ENCODE measurements at regions not wholly inside any gene's neighbourhood (a gene's known extent, or its start where the extent isn't known, plus 50 kb on each side); places are given as distances from the start of the nearest gene placed in this dataset.

DNA sequence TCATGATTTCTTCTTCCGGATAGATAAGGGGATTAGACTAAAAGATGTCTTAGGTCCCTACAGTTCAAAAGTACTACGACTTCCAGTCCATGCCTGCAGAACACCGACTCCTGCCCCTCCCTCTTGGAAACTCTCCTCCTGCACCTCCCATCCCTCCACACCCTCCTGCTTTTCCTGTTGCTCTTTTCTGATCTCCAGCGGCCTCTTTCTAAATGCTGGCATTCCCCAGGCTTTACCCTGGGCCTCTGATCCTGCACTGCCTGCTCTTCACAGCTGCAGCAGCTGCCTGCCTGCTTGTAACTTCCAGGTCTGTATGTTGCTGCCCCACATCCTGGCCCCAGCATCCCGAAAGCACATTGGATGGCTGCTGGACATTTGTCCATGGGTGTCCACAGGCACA is 154.2 kb downstream of the KCNJ12 start:
- TF ChIP-seq SIN3A (IDR thresholded peaks at IDR 0.05; ENCODE audit: borderline replicate concordance, insufficient read depth, low read length) (no peak), TAF1 (IDR thresholded peaks at IDR 0.05; ENCODE audit: borderline replicate concordance, insufficient read depth, low read length) (no peak), POLR2AphosphoS5 (IDR thresholded peaks at IDR 0.05; ENCODE audit: low read depth, low read length) (no peak), FOXP2 (optimal IDR thresholded peaks at IDR 0.05; ENCODE audit: borderline replicate concordance, extremely low read depth, extremely low read length, insufficient read depth) (no peak)
- TF ChIP-seq, protein P1, sequence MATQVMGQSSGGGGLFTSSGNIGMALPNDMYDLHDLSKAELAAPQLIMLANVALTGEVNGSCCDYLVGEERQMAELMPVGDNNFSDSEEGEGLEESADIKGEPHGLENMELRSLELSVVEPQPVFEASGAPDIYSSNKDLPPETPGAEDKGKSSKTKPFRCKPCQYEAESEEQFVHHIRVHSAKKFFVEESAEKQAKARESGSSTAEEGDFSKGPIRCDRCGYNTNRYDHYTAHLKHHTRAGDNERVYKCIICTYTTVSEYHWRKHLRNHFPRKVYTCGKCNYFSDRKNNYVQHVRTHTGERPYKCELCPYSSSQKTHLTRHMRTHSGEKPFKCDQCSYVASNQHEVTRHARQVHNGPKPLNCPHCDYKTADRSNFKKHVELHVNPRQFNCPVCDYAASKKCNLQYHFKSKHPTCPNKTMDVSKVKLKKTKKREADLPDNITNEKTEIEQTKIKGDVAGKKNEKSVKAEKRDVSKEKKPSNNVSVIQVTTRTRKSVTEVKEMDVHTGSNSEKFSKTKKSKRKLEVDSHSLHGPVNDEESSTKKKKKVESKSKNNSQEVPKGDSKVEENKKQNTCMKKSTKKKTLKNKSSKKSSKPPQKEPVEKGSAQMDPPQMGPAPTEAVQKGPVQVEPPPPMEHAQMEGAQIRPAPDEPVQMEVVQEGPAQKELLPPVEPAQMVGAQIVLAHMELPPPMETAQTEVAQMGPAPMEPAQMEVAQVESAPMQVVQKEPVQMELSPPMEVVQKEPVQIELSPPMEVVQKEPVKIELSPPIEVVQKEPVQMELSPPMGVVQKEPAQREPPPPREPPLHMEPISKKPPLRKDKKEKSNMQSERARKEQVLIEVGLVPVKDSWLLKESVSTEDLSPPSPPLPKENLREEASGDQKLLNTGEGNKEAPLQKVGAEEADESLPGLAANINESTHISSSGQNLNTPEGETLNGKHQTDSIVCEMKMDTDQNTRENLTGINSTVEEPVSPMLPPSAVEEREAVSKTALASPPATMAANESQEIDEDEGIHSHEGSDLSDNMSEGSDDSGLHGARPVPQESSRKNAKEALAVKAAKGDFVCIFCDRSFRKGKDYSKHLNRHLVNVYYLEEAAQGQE (IDR thresholded peaks at IDR 0.05; ENCODE audit: insufficient read depth in 1 of 2, low read depth in 2 of 2, low read length in 2 of 2) = no peak
